Endodermal cell (in vitro differentiated cells): ENCODE measurements at regions not wholly inside any gene's neighbourhood (a gene's known extent, or its start where the extent isn't known, plus 50 kb on each side); places are given as distances from the start of the nearest gene placed in this dataset.

Experiments used
- DNase-seq: peaks from one replicate; pipeline ENCODE4 v3.0.0-alpha.2; 2017
- H3K27ac ChIP-seq: 2 replicates; pipeline ENCODE4 v1.5.1; 2013; ENCODE audit warnings: mild to moderate bottlenecking, low read depth, low read length, moderate library complexity
- H3K27me3 ChIP-seq: 2 replicates; pipeline ENCODE4 v1.6.1; 2013; ENCODE audit warnings: mild to moderate bottlenecking, low read length, moderate library complexity; ENCODE audit not compliant: insufficient read depth, control insufficient read depth, poor library complexity, severe bottlenecking
- H3K36me3 ChIP-seq: 2 replicates; pipeline ENCODE4 v1.7.0; 2013; ENCODE audit warnings: mild to moderate bottlenecking, low read length, moderate library complexity; ENCODE audit not compliant: control insufficient read depth, insufficient read depth
- H3K4me1 ChIP-seq: one replicate; pipeline ENCODE4 v1.7.0; 2013; ENCODE audit warnings: low read length; ENCODE audit not compliant: control insufficient read depth, insufficient read depth
- H3K4me3 ChIP-seq: 2 replicates; pipeline ENCODE4 v1.5.1; 2013; ENCODE audit warnings: mild to moderate bottlenecking, low read length, moderate library complexity
- H3K9ac ChIP-seq: 2 replicates; pipeline ENCODE4 v1.6.1; 2013; ENCODE audit warnings: mild to moderate bottlenecking, low read length, moderate library complexity; ENCODE audit not compliant: poor library complexity, severe bottlenecking; ENCODE audit errors: extremely low read depth
- H3K9me3 ChIP-seq: 2 replicates; pipeline ENCODE4 v1.6.1; 2013; ENCODE audit warnings: mild to moderate bottlenecking, low read length, moderate library complexity; ENCODE audit not compliant: control insufficient read depth
- H3K27ac Mint-ChIP-seq: 2 replicates; pipeline ENCODE4 v1.8.0; 2020; ENCODE audit warnings: mixed read lengths
- H3K27me3 Mint-ChIP-seq: 2 replicates; pipeline ENCODE4 v1.8.0; 2021; ENCODE audit warnings: mild to moderate bottlenecking, mixed read lengths; ENCODE audit not compliant: insufficient read depth
- H3K36me3 Mint-ChIP-seq: 2 replicates; pipeline ENCODE4 v1.8.0; 2020; ENCODE audit warnings: low read depth, mixed read lengths
- H3K4me1 Mint-ChIP-seq: 2 replicates; pipeline ENCODE4 v1.8.0; 2020; ENCODE audit warnings: mixed read lengths
- H3K4me3 Mint-ChIP-seq: 2 replicates; pipeline ENCODE4 v1.8.0; 2020; ENCODE audit warnings: mild to moderate bottlenecking, moderate library complexity, mixed read lengths
- H3K9me3 Mint-ChIP-seq: 2 replicates; pipeline ENCODE4 v1.8.0; 2020; ENCODE audit warnings: mild to moderate bottlenecking, mixed read lengths
- CTCF ChIP-seq: fragments of 200-600 bp; sonication (generic); conservative IDR thresholded peaks from 2 replicates; pipeline ENCODE4 v1.5.0; 2021; ENCODE audit warnings: antibody characterized with exemption, mild to moderate bottlenecking
- WGBS, 2 experiments: methylation state at CpG; one replicate each; pipeline versions ENCODE4 v1.1.5 to v1.1.7; 2013; ENCODE audit warnings: missing lambda C conversion rate in 2 of 2, mixed read lengths in 1 of 2; ENCODE audit not compliant: insufficient coverage in 1 of 2, insufficient read length in 1 of 2; 5-methylcytosine and 5-hydroxymethylcytosine counted together

- Histone ChIP-seq H3K9me3 (no peaks in the 10 kb centered on the region), H3K9ac (no peak overlapping the region), H3K27me3 (no peaks in the 10 kb centered on the region), H3K27ac (no peak overlapping the region), H3K4me3 (no peak overlapping the region), H3K36me3 (no peaks in the 10 kb centered on the region), H3K4me1 (no peaks in the 10 kb centered on the region)
- no peaks in the 10 kb centered on the region for H3K4me1 Mint-ChIP-seq
- no peak overlapping the region for H3K27ac Mint-ChIP-seq
- no peak for DNase-seq
- WGBS, 2 experiments, result 88% methylated on average over 4 to 7 of the region's 7 CpGs
- peaks cover 3% of the 10 kb centered on the region for H3K27me3 Mint-ChIP-seq
- no peaks in the 10 kb centered on the region for H3K9me3 Mint-ChIP-seq
- no peak overlapping the region for H3K4me3 Mint-ChIP-seq
- H3K36me3 Mint-ChIP-seq, result no peaks in the 10 kb centered on the region
- no peak for TF ChIP-seq CTCF
Measured at GRCh38 chr6:15101130-15101529, 144.7 kb upstream of the JARID2 start.

- H3K9me3 ChIP-seq, result no peaks in the 10 kb centered on the region
- H3K4me3 ChIP-seq, result no peak overlapping the region
- 89 to 94% methylated on average over 3 to 5 of the region's 5 CpGs for WGBS, 2 experiments
- no peaks in the 10 kb centered on the region for H3K36me3 Mint-ChIP-seq
- H3K27me3 Mint-ChIP-seq, result peaks cover 5% of the 10 kb centered on the region
- no peak overlapping the region for H3K4me3 Mint-ChIP-seq
- no peaks in the 10 kb centered on the region for H3K9me3 Mint-ChIP-seq
- no peaks in the 10 kb centered on the region for H3K4me1 ChIP-seq
- H3K27ac Mint-ChIP-seq, result no peak overlapping the region
- H3K27me3 ChIP-seq, result no peaks in the 10 kb centered on the region
- no peaks in the 10 kb centered on the region for H3K36me3 ChIP-seq
- DNase-seq, result no peak
- no peak overlapping the region for H3K27ac ChIP-seq
- H3K4me1 Mint-ChIP-seq, result peaks cover under 1% of the 10 kb centered on the region
- TF ChIP-seq CTCF, result no peak
- H3K9ac ChIP-seq, result no peak overlapping the region
Measured at GRCh38 chr6:15102241-15102640, 143.6 kb upstream of the JARID2 start.

GRCh38 chr6:15106958-15107643, 138.8 kb upstream of the JARID2 start:
- no peak for DNase-seq
- H3K36me3 ChIP-seq, result no peaks in the 10 kb centered on the region
- no peak overlapping the region for H3K9ac ChIP-seq
- no peak overlapping the region for H3K4me3 Mint-ChIP-seq
- peaks cover 5% of the 10 kb centered on the region for H3K27me3 Mint-ChIP-seq
- H3K9me3 ChIP-seq, result no peaks in the 10 kb centered on the region
- 90 to 92% methylated on average over 8 to 12 of the region's 12 CpGs for WGBS, 2 experiments
- peaks cover 2% of the 10 kb centered on the region for H3K4me1 ChIP-seq
- H3K27ac ChIP-seq, result no peak overlapping the region
- H3K27me3 ChIP-seq, result no peaks in the 10 kb centered on the region
- H3K27ac Mint-ChIP-seq, result no peak overlapping the region
- peaks cover 13% of the 10 kb centered on the region for H3K4me1 Mint-ChIP-seq
- no peaks in the 10 kb centered on the region for H3K36me3 Mint-ChIP-seq
- TF ChIP-seq CTCF, result no peak
- H3K9me3 Mint-ChIP-seq, result no peaks in the 10 kb centered on the region
- H3K4me3 ChIP-seq, result no peak overlapping the region
